ENCODE measurements at regions not wholly inside any gene's neighbourhood (a gene's known extent, or its start where the extent isn't known, plus 50 kb on each side); places are given as distances from the start of the nearest gene placed in this dataset.

DNA sequence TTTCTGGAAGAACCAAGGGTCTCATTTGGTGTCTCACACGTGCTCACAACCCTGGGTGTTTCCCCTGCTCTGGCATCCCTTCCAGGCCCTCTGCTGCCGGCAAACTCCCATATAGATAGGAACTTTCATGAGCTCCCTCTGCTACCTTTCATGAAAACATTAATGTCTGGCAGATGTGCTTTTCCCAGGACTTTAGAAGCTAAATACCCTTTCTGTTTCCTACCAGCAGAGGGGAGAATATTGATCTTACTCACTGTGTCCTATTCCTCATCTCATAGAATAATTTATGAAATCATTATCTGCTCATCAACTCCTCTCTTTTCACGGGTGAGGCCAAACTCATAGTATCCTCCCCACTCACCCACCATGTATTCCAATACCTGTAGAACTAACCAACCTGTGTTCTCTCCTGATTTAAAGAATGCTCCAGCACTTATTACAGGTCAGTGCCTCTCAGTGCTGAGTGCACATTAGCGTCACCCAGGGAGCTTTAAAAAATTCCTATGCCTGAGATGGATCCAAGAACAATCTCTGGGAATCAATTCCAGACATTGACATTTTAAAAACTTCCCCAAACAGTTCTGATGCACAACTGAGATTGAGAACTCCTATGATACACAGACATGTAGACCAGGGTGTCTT lies 298.5 kb upstream of the JAG1 start:
- Histone ChIP-seq H3K4me3 (ENCODE audit: low read depth, low read length, poor library complexity, severe bottlenecking) (no peak overlapping the region), H3K27ac (ENCODE audit: low read depth, low read length, poor library complexity, severe bottlenecking) (no peak overlapping the region), H3K79me2 (ENCODE audit: insufficient read depth, low read depth, low read length) (no peaks in the 10 kb centered on the region), H3K4me2 (ENCODE audit: low read length) (no peak overlapping the region), H2AFZ (ENCODE audit: low read length) (no peak overlapping the region), H3K9me3 (ENCODE audit: low read length) (no peaks in the 10 kb centered on the region), H3K9me2 (ENCODE audit: insufficient read depth, low read length) (no peaks in the 10 kb centered on the region), H3K4me1 (ENCODE audit: insufficient read depth, low read length, poor library complexity, severe bottlenecking) (no peaks in the 10 kb centered on the region), H4K20me1 (ENCODE audit: insufficient read depth, low read length) (no peaks in the 10 kb centered on the region), H3K36me3 (ENCODE audit: insufficient read depth, low read length) (no peaks in the 10 kb centered on the region)
- DNase-seq (ENCODE audit: low spot score) = no peak
- ChIA-PET POLR2A (no interaction called here), CTCF (ENCODE audit: unreplicated experiment) (no interaction called here)
- intact Hi-C loops (cut with micrococcal nuclease; ENCODE audit: unreplicated experiment) = no loop called here
- TF ChIP-seq, protein P1, sequence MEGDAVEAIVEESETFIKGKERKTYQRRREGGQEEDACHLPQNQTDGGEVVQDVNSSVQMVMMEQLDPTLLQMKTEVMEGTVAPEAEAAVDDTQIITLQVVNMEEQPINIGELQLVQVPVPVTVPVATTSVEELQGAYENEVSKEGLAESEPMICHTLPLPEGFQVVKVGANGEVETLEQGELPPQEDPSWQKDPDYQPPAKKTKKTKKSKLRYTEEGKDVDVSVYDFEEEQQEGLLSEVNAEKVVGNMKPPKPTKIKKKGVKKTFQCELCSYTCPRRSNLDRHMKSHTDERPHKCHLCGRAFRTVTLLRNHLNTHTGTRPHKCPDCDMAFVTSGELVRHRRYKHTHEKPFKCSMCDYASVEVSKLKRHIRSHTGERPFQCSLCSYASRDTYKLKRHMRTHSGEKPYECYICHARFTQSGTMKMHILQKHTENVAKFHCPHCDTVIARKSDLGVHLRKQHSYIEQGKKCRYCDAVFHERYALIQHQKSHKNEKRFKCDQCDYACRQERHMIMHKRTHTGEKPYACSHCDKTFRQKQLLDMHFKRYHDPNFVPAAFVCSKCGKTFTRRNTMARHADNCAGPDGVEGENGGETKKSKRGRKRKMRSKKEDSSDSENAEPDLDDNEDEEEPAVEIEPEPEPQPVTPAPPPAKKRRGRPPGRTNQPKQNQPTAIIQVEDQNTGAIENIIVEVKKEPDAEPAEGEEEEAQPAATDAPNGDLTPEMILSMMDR (conservative IDR thresholded peaks at IDR 0.05; ENCODE audit: low read length) = no peak
- no peak for TF ChIP-seq EZH2phosphoT487 (IDR thresholded peaks at IDR 0.05; ENCODE audit: borderline replicate concordance, low read depth, low read length)
- no TSS peak for BruUV-seq (replicated peaks)

DNA sequence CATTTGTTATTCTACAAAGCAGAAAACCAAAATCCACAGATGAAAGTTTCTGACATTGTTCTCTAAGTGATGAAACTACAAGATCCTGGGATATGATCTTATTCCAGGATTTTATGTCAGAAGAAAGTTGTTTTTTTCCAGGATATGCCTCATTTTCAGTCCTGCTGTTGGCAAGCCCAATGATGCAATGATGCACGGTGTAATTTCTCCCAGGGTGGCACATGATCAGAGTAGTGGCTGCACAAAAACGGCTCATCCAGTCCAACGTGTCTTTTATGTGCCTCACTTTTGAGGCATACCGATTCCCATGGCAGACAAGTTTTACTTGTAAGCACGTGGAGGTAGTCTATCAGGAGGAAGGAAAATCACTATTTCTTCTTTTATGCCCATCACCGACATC lies 302.3 kb upstream of the JAG1 start:
- H3K4me2 ChIP-seq (ENCODE audit: low read length) = no peak overlapping the region
- H3K79me2 ChIP-seq (ENCODE audit: insufficient read depth, low read depth, low read length) = no peaks in the 10 kb centered on the region
- H3K36me3 ChIP-seq (ENCODE audit: insufficient read depth, low read length) = no peaks in the 10 kb centered on the region
- ChIA-PET CTCF (ENCODE audit: unreplicated experiment) (no interaction called here), POLR2A (interaction anchor here (0.7 kb wide), 2 partner anchors 124 to 242 kb away, joined by 3 read pairs; no protein-coding TSS in a partner anchor)
- no peak for DNase-seq (ENCODE audit: low spot score)
- TF ChIP-seq, protein P1 (conservative IDR thresholded peaks at IDR 0.05; ENCODE audit: low read length) = no peak
- no peak for TF ChIP-seq EZH2phosphoT487 (IDR thresholded peaks at IDR 0.05; ENCODE audit: borderline replicate concordance, low read depth, low read length)
- H3K9me2 ChIP-seq (ENCODE audit: insufficient read depth, low read length) = no peaks in the 10 kb centered on the region
- no peak overlapping the region for H2AFZ ChIP-seq (ENCODE audit: low read length)
- BruUV-seq (replicated peaks) = no TSS peak
- no peaks in the 10 kb centered on the region for H3K4me1 ChIP-seq (ENCODE audit: insufficient read depth, low read length, poor library complexity, severe bottlenecking)
- intact Hi-C loops (cut with micrococcal nuclease; ENCODE audit: unreplicated experiment) = no loop called here
- H3K9me3 ChIP-seq (ENCODE audit: low read length) = no peaks in the 10 kb centered on the region
- H4K20me1 ChIP-seq (ENCODE audit: insufficient read depth, low read length) = no peaks in the 10 kb centered on the region
- no peak overlapping the region for H3K4me3 ChIP-seq (ENCODE audit: low read depth, low read length, poor library complexity, severe bottlenecking)
- H3K27ac ChIP-seq (ENCODE audit: low read depth, low read length, poor library complexity, severe bottlenecking) = no peak overlapping the region

DNA sequence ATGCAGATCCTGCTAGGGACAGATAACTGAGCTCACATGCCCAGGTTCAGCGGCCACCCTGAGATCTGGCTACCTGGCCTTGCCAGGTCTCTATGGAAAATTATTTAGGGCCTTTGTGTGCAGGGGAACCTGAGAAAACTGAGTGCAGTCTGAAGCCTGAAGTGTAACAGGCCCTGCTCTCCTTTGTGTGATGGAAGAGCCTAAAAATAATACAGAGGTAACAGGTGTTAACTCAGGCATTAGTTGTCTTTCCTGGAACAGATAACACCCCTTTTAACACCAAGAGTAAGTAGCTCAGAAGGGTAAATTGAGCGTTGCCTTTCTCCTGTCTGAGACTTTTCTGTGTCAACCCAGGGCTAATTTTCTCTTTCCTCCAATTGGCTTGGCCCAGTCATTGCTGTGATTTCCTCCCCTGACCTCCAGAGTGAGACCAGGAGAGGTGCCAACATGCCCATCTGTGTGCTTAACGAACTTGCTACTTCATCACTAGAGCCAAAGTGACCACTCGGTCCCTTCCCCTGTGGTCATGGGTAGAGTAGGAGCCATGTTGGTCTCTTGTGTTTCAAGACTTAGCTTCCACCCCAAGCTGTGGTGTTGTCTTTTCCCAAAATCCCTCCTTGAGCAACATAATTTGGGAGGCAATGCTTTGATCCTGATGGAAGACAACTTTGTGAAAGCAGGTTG lies 304.4 kb upstream of the JAG1 start:
- CTCF ChIA-PET (ENCODE audit: unreplicated experiment) = no interaction called here
- intact Hi-C loops (cut with micrococcal nuclease; ENCODE audit: unreplicated experiment) = no loop called here
- Histone ChIP-seq H3K4me3 (ENCODE audit: low read depth, low read length, poor library complexity, severe bottlenecking) (no peak overlapping the region), H3K27ac (ENCODE audit: low read depth, low read length, poor library complexity, severe bottlenecking) (no peak overlapping the region), H3K9me3 (ENCODE audit: low read length) (no peaks in the 10 kb centered on the region), H3K79me2 (ENCODE audit: insufficient read depth, low read depth, low read length) (no peaks in the 10 kb centered on the region), H3K9me2 (ENCODE audit: insufficient read depth, low read length) (no peaks in the 10 kb centered on the region), H3K4me2 (ENCODE audit: low read length) (no peak overlapping the region), H4K20me1 (ENCODE audit: insufficient read depth, low read length) (no peaks in the 10 kb centered on the region), H3K36me3 (ENCODE audit: insufficient read depth, low read length) (no peaks in the 10 kb centered on the region), H2AFZ (ENCODE audit: low read length) (no peak overlapping the region), H3K4me1 (ENCODE audit: insufficient read depth, low read length, poor library complexity, severe bottlenecking) (no peaks in the 10 kb centered on the region)
- DNase-seq (ENCODE audit: low spot score) = no peak
- POLR2A ChIA-PET = no interaction called here
- TF ChIP-seq EZH2phosphoT487 (IDR thresholded peaks at IDR 0.05; ENCODE audit: borderline replicate concordance, low read depth, low read length) = no peak
- TF ChIP-seq, protein P1 (conservative IDR thresholded peaks at IDR 0.05; ENCODE audit: low read length) = no peak
- BruUV-seq (replicated peaks) = no TSS peak
